HEK293 (cell line): ENCODE measurements at regions not wholly inside any gene's neighbourhood (a gene's known extent, or its start where the extent isn't known, plus 50 kb on each side); places are given as distances from the start of the nearest gene placed in this dataset.

Source experiments
- CTCF ChIA-PET: fragments of 350-600 bp; formaldehyde crosslinking; extraction: SDS; loops from one replicate; lab custom pipeline; 2021; ENCODE audit warnings: antibody characterized with exemption; lab: Yijun Ruan, JAX
- POLR2A ChIA-PET: fragments of 300-600 bp; formaldehyde crosslinking; extraction: SDS; loops from one replicate; lab custom pipeline; 2020; ENCODE audit warnings: antibody characterized with exemption, inconsistent platforms; lab: Yijun Ruan, JAX
- H3K27ac ChIP-seq: fragments of 200-500 bp; sonication (Bioruptor generic); 2 replicates; pipeline ENCODE4 v1.5.1; 2014; ENCODE audit warnings: low read depth, low read length, control low read depth, inconsistent platforms; ENCODE audit errors: extremely low read depth
- H3K36me3 ChIP-seq, 2 experiments: fragments of 200-500 bp in 1 of 2; sonication (Bioruptor generic) in 1 of 2; 1 replicate in 1 of 2; 2 replicates in 1 of 2; pipeline ENCODE4 v1.5.1; 2014 to 2017; ENCODE audit warnings: inconsistent platforms in 2 of 2, low read length in 2 of 2; ENCODE audit not compliant: control insufficient read depth in 2 of 2, insufficient read depth in 1 of 2
- H3K4me1 ChIP-seq: fragments of 200-500 bp; sonication (Bioruptor generic); 2 replicates; pipeline ENCODE4 v1.5.1; 2014; ENCODE audit warnings: mild to moderate bottlenecking, low read length, inconsistent platforms; ENCODE audit not compliant: control insufficient read depth, insufficient read depth
- H3K4me3 ChIP-seq: 2 replicates; pipeline ENCODE4 v1.5.1; 2011; ENCODE audit warnings: low read depth, mild to moderate bottlenecking, control low read depth, low read length, moderate library complexity
- H3K9me3 ChIP-seq: fragments of 200-500 bp; sonication (Bioruptor generic); 2 replicates; pipeline ENCODE4 v1.5.1; 2014; ENCODE audit warnings: low read depth, low read length, inconsistent platforms; ENCODE audit not compliant: control insufficient read depth, insufficient read depth
- CTCF ChIP-seq: fragments of 450-650 bp; formaldehyde crosslinking; IDR thresholded peaks from 2 replicates; pipeline ENCODE4 v1.5.1; 2016; ENCODE audit warnings: missing biosample characterization, missing genetic modification characterization
- GLIS1 ChIP-seq: fragments of 450-650 bp; formaldehyde crosslinking; IDR thresholded peaks from 2 replicates; pipeline ENCODE4 v1.5.1; 2016; ENCODE audit warnings: missing biosample characterization, missing genetic modification characterization
- KLF9 ChIP-seq: fragments of 450-650 bp; formaldehyde crosslinking; IDR thresholded peaks from 2 replicates; pipeline ENCODE4 v1.5.1; 2016; ENCODE audit warnings: missing biosample characterization, missing genetic modification characterization, low read depth
- MYNN ChIP-seq: fragments of 450-650 bp; formaldehyde crosslinking; IDR thresholded peaks from 2 replicates; pipeline ENCODE4 v1.5.1; 2016; ENCODE audit warnings: missing biosample characterization, missing genetic modification characterization, borderline replicate concordance
- SP2 ChIP-seq: fragments of 450-650 bp; formaldehyde crosslinking; IDR thresholded peaks from 2 replicates; pipeline ENCODE4 v1.5.1; 2016; ENCODE audit warnings: missing biosample characterization, missing genetic modification characterization
- ZBTB7A ChIP-seq: fragments of 450-650 bp; formaldehyde crosslinking; IDR thresholded peaks from 2 replicates; pipeline ENCODE4 v1.5.1; 2016; ENCODE audit warnings: low read depth, missing biosample characterization, missing genetic modification characterization
- ZFP37 ChIP-seq: fragments of 450-650 bp; formaldehyde crosslinking; IDR thresholded peaks from 2 replicates; pipeline ENCODE4 v1.5.1; 2016; ENCODE audit warnings: missing biosample characterization, missing genetic modification characterization
- ZNF157 ChIP-seq: fragments of 450-650 bp; formaldehyde crosslinking; IDR thresholded peaks from 2 replicates; pipeline ENCODE4 v1.5.1; 2016; ENCODE audit warnings: missing biosample characterization, missing genetic modification characterization
- ZNF223 ChIP-seq: fragments of 450-650 bp; formaldehyde crosslinking; IDR thresholded peaks from 2 replicates; pipeline ENCODE4 v1.5.1; 2016; ENCODE audit warnings: missing biosample characterization, missing genetic modification characterization
- ZNF23 ChIP-seq: fragments of 450-650 bp; formaldehyde crosslinking; IDR thresholded peaks from 2 replicates; pipeline ENCODE4 v1.5.1; 2016; ENCODE audit warnings: missing biosample characterization, missing genetic modification characterization, borderline replicate concordance
- ZNF266 ChIP-seq: fragments of 450-650 bp; formaldehyde crosslinking; IDR thresholded peaks from 2 replicates; pipeline ENCODE4 v1.5.1; 2016; ENCODE audit warnings: missing biosample characterization, missing genetic modification characterization, low read depth
- ZNF366 ChIP-seq: fragments of 450-650 bp; formaldehyde crosslinking; conservative IDR thresholded peaks from 2 replicates; pipeline ENCODE4 v1.5.1; 2016; ENCODE audit warnings: missing biosample characterization, missing genetic modification characterization
- ZNF404 ChIP-seq: fragments of 450-650 bp; formaldehyde crosslinking; IDR thresholded peaks from 2 replicates; pipeline ENCODE4 v1.5.1; 2017; ENCODE audit warnings: missing biosample characterization, missing genetic modification characterization
- ZNF416 ChIP-seq: fragments of 450-650 bp; formaldehyde crosslinking; IDR thresholded peaks from 2 replicates; pipeline ENCODE4 v1.5.1; 2016; ENCODE audit warnings: missing biosample characterization, missing genetic modification characterization
- ZNF510 ChIP-seq: fragments of 450-650 bp; formaldehyde crosslinking; IDR thresholded peaks from 2 replicates; pipeline ENCODE4 v1.5.1; 2018; ENCODE audit warnings: mild to moderate bottlenecking, missing genetic modification characterization, missing biosample characterization; ENCODE audit not compliant: insufficient replicate concordance
- ZNF530 ChIP-seq: fragments of 450-650 bp; formaldehyde crosslinking; IDR thresholded peaks from 2 replicates; pipeline ENCODE4 v1.5.1; 2016; ENCODE audit warnings: low read depth, missing biosample characterization, missing genetic modification characterization
- ZNF548 ChIP-seq: fragments of 450-650 bp; formaldehyde crosslinking; IDR thresholded peaks from 2 replicates; pipeline ENCODE4 v1.5.1; 2016; ENCODE audit warnings: missing biosample characterization, missing genetic modification characterization
- ZNF560 ChIP-seq: fragments of 450-650 bp; formaldehyde crosslinking; IDR thresholded peaks from 2 replicates; pipeline ENCODE4 v1.5.1; 2017; ENCODE audit warnings: missing biosample characterization, missing genetic modification characterization, borderline replicate concordance
- ZNF639 ChIP-seq: fragments of 450-650 bp; formaldehyde crosslinking; IDR thresholded peaks from 2 replicates; pipeline ENCODE4 v1.5.1; 2016; ENCODE audit warnings: missing biosample characterization, missing genetic modification characterization
- ZNF747 ChIP-seq: fragments of 450-650 bp; formaldehyde crosslinking; IDR thresholded peaks from 2 replicates; pipeline ENCODE4 v1.5.1; 2016; ENCODE audit warnings: missing biosample characterization, missing genetic modification characterization
- ZNF76 ChIP-seq: fragments of 450-650 bp; formaldehyde crosslinking; IDR thresholded peaks from 2 replicates; pipeline ENCODE4; 2016; ENCODE audit warnings: low read depth, missing biosample characterization, missing genetic modification characterization, borderline replicate concordance
- ZSCAN18 ChIP-seq: fragments of 450-650 bp; formaldehyde crosslinking; IDR thresholded peaks from 2 replicates; pipeline ENCODE4 v1.5.1; 2016; ENCODE audit warnings: missing biosample characterization, missing genetic modification characterization

GRCh38 chr10:56599201-56599600 is 238.1 kb upstream of the ZWINT start (continued):
- TF ChIP-seq ZNF548 (tag by site-specific recombination): no peak
- no peak for TF ChIP-seq SP2 (tag by site-specific recombination)
- no peak for TF ChIP-seq ZBTB7A (tag by site-specific recombination)
- TF ChIP-seq MYNN (tag by site-specific recombination): no peak
- no peak for TF ChIP-seq ZNF23 (tag by site-specific recombination)
- TF ChIP-seq ZNF747 (tag by site-specific recombination): no peak
- TF ChIP-seq, all 188 proteins: peak for 0

- Histone ChIP-seq H3K4me1 (no peaks in the 10 kb centered on the region), H3K36me3 (no peaks in the 10 kb centered on the region), H3K9me3 (no peaks in the 10 kb centered on the region)
- CTCF ChIA-PET: no interaction called here
- TF ChIP-seq ZNF510 (tag by site-specific recombination) (no peak), ZNF639 (tag by site-specific recombination) (no peak), KLF9 (tag by site-specific recombination) (no peak), ZNF23 (tag by site-specific recombination) (no peak), ZNF157 (tag by site-specific recombination) (no peak), ZNF223 (tag by site-specific recombination) (no peak), ZNF560 (tag by site-specific recombination) (no peak), CTCF (tag by site-specific recombination) (no peak), ZNF416 (tag by site-specific recombination) (no peak), ZFP37 (tag by site-specific recombination) (no peak), ZNF366 (tag by site-specific recombination) (no peak), ZNF266 (no peak), GLIS1 (no peak), ZNF404 (no peak), ZNF548 (tag by site-specific recombination) (no peak), ZNF530 (tag by site-specific recombination) (no peak), ZNF76 (tag by site-specific recombination) (no peak), ZSCAN18 (tag by site-specific recombination) (no peak)
- TF ChIP-seq, all 188 proteins: peak for 0
- no peak overlapping the region for H3K27ac ChIP-seq
- H3K4me3 ChIP-seq: no peak overlapping the region
- POLR2A ChIA-PET: no interaction called here
These were observed 235.2 kb upstream of the ZWINT start for GRCh38 chr10:56596257-56596656.
